ENCODE measurements at regions not wholly inside any gene's neighbourhood (a gene's known extent, or its start where the extent isn't known, plus 50 kb on each side); places are given as distances from the start of the nearest gene placed in this dataset.
"Not testable (repeated sequence)": the region's sequence is repeated elsewhere in the genome, so short reads cannot be mapped to it uniquely, and the experiment has no call there.

DNA sequence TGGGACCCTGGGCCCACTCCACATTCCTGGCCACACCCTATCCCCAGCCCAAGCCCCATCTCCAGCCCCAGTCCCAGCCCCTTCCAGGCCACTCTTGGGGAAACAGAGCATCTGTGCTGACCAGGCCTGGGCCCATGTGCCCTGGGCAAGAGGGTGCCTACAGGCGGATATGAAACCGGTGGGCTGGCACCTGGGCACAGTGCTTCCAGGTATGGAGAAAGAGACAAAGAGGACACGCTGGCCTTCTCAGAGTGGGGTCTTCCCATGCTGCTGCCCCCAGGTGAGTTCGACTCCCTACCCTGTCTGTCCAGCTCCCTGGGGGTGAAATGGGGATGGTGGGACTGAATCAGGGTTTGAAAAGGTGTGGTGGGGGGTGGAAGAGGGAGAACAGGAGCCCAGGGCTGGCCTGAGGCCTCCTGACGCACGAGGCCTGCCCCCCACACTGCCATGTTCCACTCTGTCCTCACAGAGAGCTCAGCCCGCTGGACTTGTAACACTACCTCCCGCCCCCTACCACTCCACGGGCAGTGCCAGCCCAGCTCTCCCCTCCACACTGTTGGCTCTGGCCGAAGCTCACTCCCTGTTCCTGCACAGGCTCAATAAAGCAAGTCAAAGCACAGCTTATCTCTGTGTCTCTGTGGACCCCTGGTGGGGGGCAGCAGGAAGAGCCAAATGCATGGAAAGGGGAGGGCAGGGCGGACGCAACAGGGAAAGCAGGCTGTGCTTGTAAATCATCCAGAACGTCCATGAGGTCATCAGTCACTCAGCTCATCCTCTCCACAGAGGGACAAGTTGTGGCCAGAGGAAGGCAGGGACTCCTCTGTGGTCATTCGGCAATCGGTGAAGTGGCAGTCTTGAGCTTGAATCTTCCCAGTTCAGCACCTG, 71.1 kb upstream of the TMEM97 start:
- no peak for DNase-seq (ENCODE audit: low spot score)

DNA sequence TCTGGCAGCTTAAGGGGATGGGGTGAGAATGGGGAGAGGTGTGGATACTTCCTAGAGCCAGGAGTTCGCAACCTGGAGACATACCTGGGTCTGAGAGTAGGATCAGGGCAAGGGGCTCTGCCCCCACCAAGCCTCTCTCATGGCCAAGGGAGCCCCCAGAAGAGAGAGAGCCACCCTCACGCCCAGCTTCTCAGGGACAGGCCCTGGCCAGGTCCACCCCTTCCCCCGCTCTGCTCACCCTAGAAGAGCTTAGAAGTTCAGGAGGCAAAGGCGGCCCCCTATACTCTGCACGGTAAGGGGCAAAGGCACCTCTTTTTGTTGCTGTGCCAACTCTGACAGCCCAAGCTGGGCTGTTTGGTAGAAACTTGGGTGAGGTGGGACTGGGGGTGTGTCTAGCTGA, 69.3 kb upstream of the TMEM97 start:
- no peak for DNase-seq (ENCODE audit: low spot score)

DNA sequence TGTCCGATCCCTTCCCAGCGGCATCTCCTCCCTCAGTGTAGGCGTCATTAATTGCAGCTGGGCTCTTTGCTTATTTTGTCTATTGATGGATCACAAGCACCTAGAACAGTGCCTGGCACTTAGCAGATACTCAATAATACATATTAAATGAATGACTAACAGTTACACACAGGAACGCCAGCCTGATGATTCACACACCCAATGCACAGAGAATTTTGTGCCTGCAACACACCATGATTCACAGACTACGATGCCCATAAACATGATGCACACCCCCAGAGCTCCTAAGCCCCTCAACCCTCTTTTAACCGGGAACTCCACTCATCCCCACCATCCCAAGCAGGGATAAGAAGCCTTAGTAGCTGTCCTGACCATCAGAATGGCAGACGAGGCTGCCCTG, 66.6 kb upstream of the TMEM97 start:
- DNase-seq (ENCODE audit: low spot score) = no peak

DNA sequence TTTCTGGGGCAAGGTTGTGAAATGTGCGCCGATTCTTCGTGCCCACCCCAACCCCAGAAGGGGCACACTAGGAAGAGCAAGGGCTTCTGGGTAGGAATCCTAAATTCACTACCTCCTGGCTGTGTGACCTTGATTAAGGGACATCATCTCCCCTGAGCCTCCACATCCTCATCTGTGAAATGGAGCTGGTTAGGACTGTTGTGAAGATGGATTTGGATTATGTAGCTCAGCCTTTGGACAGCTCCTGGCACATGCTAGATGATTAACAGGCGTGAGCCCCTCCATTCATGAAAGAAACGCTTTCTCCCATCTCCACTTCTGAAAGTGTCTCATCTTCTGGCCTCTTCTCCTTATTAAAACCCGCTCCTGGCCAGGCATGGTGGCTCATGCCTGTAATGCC, 65.3 kb upstream of the TMEM97 start:
- no peak for DNase-seq (ENCODE audit: low spot score)

DNA sequence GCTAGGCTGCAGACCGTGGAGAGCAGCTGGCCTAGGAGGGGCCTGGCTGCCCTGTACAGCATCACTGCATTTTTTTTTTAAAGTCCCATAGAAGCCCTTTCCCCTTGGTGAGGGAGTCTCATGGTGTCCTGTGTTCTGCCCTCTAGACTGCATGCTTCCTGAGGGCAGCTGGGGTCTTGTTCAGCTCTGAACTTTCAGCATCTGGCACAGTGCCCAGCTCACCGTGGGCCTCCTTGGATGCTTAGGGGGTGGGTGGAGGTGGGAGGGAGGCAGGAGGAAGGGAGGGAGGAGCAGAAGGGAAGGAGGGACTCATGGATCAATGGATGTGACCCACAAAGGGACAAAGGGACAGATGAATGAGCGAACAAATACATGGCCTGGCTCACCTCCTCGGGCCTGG, 63.4 kb upstream of the TMEM97 start:
- no peak for DNase-seq (ENCODE audit: low spot score)

DNA sequence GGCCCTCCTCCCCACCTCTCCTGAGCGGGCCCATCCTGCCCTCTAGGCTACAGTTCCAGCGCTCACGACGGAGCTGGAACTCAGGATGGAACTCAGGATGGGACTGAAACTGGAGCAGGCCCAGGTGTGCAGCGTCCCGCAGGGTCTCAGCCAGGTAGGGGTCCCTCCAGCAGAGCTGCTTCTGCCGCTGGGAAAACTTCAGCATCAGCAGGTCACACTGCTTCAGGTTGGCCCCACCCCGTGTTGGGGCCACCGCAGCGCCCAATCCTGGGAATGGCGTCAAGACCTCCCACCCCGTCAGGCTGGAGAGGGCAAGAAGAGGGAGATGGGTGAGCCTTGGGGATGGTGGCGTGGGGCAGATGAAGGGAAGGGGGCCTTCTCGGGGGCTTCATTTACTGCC, 62.6 kb upstream of the TMEM97 start:
- DNase-seq (ENCODE audit: low spot score) = no peak

DNA sequence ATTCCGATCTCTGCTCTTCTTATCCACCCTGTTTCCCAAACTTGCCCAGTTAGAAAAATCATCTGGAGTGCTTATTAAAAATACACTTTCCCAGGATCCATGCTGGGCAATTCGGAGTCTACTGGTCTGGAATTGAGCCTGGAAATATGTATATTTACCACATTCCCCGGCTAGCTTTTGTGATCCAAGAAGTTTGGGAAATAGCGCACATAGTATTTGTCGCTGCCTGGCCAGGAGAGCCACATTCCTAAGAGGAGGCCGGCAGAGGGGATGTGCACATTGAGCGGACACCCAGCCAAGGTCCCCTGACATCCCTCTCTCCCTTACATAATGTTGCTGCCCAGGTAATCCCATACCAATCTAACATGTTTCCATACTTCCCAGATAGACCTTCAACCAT, 62.1 kb upstream of the TMEM97 start:
- DNase-seq (ENCODE audit: low spot score) = no peak

DNA sequence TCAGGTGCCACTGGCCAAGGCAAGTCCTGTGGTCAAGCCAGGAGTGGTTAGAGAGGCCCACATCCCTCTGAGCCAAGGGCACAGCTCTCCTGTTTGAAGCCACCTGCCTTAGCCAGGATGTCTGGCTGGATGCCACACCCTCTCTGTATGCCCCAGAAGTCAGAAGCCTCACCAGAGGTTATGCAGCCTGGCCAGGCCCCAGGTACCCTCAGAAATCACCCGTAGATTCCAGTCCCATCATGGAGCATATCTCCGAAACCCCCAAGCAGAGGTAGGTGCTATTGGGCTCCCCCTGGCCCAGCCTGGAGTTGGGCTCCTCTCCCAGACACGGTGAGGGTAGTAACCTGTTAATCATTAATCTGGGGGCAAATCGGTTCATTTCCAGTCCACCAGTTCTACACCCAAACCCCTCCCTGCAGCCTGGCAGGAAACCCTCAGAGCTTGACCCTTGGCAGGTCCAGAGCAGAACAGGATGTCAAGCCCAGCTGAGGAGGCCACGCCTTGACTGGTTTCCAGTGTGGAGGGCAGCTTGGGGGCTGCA, 60.6 kb upstream of the TMEM97 start:
- no peak for DNase-seq (ENCODE audit: low spot score)

DNA sequence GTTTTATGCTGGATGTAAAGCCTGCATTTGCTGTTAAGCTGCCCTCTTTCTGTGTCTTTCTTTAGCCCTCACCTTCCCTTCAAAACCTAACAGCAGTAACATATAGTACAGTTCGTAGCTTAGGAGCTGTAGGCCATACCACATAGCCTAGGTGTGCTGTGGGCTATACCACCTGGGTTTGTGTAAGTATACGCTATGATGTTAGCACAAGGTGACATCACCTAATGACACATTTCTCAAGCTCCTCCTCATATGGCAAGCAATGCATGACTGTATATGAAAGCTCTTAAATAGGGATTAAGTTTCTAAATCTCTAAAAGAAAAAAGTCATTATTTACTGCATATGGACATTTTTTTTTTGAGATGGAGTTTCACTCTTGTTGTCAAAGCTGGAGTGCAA, 57.8 kb upstream of the TMEM97 start:
- no peak for DNase-seq (ENCODE audit: low spot score)

DNA sequence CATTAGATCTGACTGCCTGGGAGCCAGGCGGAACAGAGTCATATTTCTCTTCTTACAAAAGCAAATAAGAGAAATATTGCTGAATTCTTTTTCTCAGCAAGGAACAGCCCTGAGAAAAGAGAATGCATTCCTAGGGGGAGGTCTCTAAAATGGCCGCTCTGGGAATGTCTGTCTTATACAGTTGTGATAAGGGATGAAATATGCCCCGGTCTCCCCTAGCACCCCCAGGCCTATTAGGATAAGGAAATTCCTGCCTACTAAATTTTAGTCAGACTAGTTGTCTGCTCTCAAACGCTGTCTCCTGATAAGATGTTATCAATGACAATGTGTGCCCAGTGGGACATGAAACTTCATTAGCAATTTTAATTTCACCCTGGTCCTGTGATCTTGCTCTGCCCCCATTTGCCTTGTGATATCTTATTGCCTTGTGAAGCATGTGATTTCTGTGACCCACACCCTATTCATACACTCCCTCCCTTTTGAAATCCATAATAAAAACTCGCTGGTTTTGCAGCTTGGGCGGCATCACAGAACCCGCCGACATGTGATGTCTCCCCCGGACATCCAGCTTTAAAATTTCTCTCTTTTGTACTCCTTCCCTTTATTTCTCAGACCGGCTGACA, 56.8 kb upstream of the TMEM97 start:
- DNase-seq (ENCODE audit: low spot score) = peak; percentile 18

DNA sequence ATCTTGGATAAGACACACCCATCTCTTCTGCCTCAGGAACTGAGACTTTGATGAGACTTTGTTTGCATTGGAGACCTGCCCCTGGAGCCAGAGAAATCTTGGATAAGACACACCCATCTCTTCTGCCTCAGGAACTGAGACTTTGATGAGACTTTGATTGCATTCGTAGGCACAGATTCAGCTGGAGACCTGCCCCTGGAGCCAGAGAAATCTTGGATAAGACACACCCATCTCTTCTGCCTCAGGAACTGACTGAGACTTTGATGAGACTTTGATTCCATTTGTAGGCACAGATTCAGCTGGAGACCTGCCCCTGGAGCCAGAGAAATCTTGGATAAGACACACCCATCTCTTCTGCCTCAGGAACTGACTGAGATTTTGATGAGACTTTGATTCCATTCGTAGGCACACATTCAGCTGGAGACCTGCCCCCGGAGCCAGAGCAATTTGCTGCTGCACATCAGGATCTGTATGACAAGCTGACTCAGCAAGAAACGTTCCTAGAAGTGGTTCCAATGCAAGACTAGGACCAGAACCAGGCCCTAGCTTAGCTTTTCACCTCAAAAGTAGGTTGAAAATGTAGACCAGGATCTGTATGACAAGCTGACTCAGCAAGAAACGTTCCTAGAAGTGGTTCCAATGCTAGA, 54.0 kb upstream of the TMEM97 start:
- DNase-seq (ENCODE audit: low spot score) = not testable (repeated sequence)

DNA sequence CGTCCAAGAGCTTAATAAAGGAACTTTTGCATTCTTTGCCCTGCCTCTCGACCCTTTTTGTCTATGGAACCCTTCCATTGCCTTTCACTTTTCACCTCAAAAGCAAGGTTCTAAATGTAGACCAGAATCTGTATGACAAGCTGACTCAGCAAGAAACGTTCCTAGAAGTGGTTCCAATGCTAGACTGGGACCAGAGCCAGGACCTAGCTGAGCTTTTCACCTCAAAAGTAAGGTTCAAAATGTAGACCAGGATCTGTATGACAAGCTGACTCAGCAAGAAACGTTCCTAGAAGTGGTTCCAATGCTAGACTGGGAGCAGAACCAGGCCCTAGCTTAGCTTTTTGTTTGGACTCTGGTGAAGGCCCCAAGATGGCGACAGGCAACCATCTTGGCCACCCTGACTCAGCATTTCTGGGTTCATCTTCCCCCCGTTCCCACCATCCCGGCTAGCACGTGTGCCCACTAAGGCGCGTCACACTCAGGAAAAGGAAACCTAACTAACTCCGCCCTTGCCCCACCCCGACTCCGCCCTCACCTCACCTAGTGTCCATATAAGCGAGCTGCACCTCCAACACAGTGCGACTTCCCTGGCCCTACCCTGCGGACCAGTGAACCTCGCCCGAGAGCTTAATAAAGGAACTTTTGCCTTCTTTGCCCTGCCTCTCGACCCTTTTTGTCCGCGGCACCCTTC, 53.0 kb upstream of the TMEM97 start:
- not testable (repeated sequence) for DNase-seq (ENCODE audit: low spot score)

DNA sequence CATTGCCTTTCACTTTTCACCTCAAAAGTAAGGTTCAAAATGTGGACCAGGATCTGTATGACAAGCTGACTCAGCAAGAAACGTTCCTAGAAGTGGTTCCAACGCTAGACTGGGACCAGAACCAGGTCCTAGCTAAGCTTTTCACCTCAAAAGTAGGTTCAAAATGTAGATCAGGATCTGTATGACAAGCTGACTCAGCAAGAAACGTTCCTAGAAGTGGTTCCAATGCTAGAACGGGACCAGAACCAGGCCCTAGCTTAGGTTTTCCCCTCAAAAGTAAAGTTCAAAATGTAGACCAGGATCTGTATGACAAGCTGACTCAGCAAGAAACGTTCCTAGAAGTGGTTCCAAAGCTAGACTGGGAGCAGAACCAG, 52.5 kb upstream of the TMEM97 start:
- not testable (repeated sequence) for DNase-seq (ENCODE audit: low spot score)

DNA sequence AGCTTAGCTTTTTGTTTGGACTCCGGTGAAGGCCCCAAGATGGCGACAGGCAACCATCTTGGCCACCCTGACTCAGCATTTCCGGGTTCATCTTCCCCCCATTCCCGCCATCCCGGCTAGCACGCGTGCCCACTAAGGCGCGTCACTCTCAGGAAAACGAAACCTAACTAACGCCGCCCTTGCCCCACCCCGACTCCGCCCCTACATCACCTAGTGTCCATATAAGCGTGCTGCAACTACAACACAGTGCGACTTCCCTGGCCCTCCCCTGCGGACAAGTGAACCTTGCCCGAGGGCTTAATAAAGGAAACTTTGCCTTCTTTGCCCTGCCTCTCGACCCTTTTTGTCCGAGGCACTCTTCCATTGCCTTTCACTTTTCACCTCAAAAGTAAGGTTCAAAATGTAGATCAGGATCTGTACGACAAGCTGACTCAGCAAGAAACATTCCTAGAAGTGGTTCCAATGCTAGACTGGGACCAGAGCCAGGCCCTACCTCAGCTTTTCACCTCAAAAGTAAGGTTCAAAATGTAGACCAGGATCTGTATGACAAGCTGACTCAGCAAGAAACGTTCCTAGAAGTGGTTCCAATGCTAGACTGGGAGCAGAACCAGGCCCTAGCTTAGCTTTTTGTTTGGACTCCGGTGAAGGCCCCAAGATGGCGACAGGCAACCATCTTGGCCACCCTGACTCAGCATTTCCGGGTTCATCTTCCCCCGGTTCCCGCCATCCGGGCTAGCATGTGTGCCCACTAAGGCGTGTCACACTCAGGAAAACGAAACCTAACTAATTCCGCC, 51.9 kb upstream of the TMEM97 start:
- not testable (repeated sequence) for DNase-seq (ENCODE audit: low spot score)

DNA sequence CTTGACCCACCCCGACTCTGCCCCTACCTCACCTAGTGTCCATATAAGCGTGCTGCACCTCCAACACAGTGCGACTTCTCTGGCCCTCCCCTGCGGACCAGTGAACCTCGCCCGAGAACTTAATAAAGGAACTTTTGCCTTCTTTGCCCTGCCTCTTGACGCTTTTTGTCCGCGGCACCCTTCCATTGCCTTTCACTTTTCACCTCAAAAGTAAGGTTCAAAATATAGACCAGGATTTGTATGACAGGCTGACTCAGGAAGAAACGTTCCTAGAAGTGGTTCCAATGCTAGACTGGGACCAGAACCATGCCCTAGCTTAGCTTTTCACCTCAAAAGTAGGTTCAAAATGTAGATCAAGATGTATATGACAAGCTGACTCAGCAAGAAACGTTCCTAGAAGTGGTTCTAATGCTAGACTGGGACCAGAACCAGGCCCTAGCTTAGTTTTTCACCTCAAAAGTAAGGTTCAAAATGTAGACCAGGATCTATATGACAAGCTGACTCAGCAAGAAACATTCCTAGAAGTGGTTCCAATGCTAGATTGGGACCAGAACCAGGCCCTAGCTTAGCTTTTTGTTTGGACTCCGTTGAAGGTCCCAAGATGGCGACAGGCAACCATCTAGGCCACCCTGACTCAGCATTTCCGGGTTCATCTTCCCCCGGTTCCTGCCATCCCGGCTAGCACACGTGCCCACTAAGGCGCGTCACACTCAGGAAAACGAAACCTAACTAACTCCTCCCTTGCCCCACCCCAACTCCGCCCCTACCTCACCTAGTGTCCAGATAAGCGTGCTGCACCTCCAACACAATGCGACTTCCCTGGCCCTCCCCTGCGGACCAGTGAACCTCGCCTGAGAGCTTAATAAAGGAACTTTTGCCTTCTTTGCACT, 51.0 kb upstream of the TMEM97 start:
- no peak for DNase-seq (ENCODE audit: low spot score)

DNA sequence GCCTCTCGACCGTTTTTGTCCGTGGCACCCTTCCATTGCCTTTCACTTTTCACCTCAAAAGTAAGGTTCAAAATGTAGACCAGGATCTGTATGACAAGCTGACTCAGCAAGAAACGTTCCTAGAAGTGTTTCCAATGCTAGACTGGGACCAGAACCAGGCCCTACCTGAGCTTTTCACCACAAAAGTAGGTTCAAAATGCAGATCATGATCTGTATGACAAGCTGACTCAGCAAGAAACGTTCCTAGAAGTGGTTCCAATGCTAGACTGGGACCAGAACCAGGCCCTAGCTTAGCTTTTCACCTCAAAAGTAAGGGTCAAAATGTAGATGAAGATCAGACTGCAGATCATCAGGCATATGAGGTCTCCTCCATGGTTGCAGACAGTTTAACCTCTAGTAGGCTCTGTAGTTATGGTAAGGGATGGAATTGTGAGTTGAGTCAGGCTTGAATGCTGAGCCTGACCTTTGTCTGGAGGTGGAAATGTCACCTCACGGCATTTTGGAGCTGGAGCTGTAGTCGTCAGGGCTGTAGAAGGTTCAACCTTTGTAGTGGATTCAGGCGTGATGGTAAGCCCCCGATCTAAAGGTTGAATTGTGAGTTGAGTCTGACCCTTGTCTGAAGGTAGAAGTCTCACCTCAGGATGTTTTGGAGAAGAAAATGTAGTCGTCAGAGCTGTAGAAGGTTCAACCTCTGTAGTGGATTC, 50.2 kb upstream of the TMEM97 start:
- no peak for DNase-seq (ENCODE audit: low spot score)
